ENCODE measurements at regions not wholly inside any gene's neighbourhood (a gene's known extent, or its start where the extent isn't known, plus 50 kb on each side); places are given as distances from the start of the nearest gene placed in this dataset.
A peak's percentile ranks its signal among the peaks of the same experiment; 100 is the strongest.

GRCh38 chr7:118080947-118081346 is 103.0 kb upstream of the LSM8 start:
- H3K4me3 Mint-ChIP-seq = peak overlapping the region; percentile 11
- peaks cover 1% of the 10 kb centered on the region for H3K36me3 Mint-ChIP-seq (ENCODE audit: low read depth)
- intact Hi-C loops (cut with micrococcal nuclease) = loop anchor here (5.0 kb wide), 1 partner anchor 231 kb away; no protein-coding TSS in a partner anchor
- H3K9me3 Mint-ChIP-seq = peaks cover 8% of the 10 kb centered on the region
- peaks cover 3% of the 10 kb centered on the region for H3K27me3 Mint-ChIP-seq (ENCODE audit: insufficient read depth)
- peak; percentile 31 for DNase-seq (ENCODE audit: low spot score)
- peak overlapping the region; percentile 73 for H3K27ac Mint-ChIP-seq
- H3K4me1 Mint-ChIP-seq (ENCODE audit: low read depth) = peaks cover 21% of the 10 kb centered on the region

GRCh38 chr7:118082506-118082905 is 101.5 kb upstream of the LSM8 start:
- DNase-seq (ENCODE audit: low spot score) = no peak
- Mint-ChIP-seq H3K9me3 (peaks cover 7% of the 10 kb centered on the region), H3K4me1 (ENCODE audit: low read depth) (peaks cover 21% of the 10 kb centered on the region), H3K4me3 (no peak overlapping the region), H3K36me3 (ENCODE audit: low read depth) (peaks cover 1% of the 10 kb centered on the region), H3K27ac (peak overlapping the region; percentile 61), H3K27me3 (ENCODE audit: insufficient read depth) (peaks cover 5% of the 10 kb centered on the region)
- intact Hi-C loops (cut with micrococcal nuclease) = loop anchor here (2.0 to 5.0 kb wide), 2 partner anchors 102 to 230 kb away; partner anchors contain the start of gene LSM8

- peaks cover 5% of the 10 kb centered on the region for H3K9me3 Mint-ChIP-seq
- peaks cover 5% of the 10 kb centered on the region for H3K27me3 Mint-ChIP-seq (ENCODE audit: insufficient read depth)
- intact Hi-C loops (cut with micrococcal nuclease) = loop anchor here (5.0 kb wide), 1 partner anchor 227 kb away; no protein-coding TSS in a partner anchor
- no peak overlapping the region for H3K27ac Mint-ChIP-seq
- DNase-seq (ENCODE audit: low spot score) = no peak
- H3K4me3 Mint-ChIP-seq = no peak overlapping the region
- H3K36me3 Mint-ChIP-seq (ENCODE audit: low read depth) = peaks cover 1% of the 10 kb centered on the region
- peaks cover 21% of the 10 kb centered on the region for H3K4me1 Mint-ChIP-seq (ENCODE audit: low read depth)
These were observed 99.0 kb upstream of the LSM8 start for GRCh38 chr7:118085000-118085399.

- intact Hi-C loops (cut with micrococcal nuclease) = no loop called here
- Mint-ChIP-seq H3K4me1 (ENCODE audit: low read depth) (peaks cover 10% of the 10 kb centered on the region), H3K27ac (no peak overlapping the region), H3K4me3 (no peak overlapping the region), H3K27me3 (ENCODE audit: insufficient read depth) (peaks cover 5% of the 10 kb centered on the region), H3K36me3 (ENCODE audit: low read depth) (no peaks in the 10 kb centered on the region), H3K9me3 (no peaks in the 10 kb centered on the region)
- no peak for DNase-seq (ENCODE audit: low spot score)
These were observed 96.8 kb upstream of the LSM8 start for GRCh38 chr7:118087126-118087525.

GRCh38 chr7:118094044-118094443 is 89.9 kb upstream of the LSM8 start:
- intact Hi-C loops (cut with micrococcal nuclease) = no loop called here
- H3K27me3 Mint-ChIP-seq (ENCODE audit: insufficient read depth) = no peaks in the 10 kb centered on the region
- H3K36me3 Mint-ChIP-seq (ENCODE audit: low read depth) = no peaks in the 10 kb centered on the region
- no peak overlapping the region for H3K4me3 Mint-ChIP-seq
- H3K9me3 Mint-ChIP-seq = no peaks in the 10 kb centered on the region
- no peak for DNase-seq (ENCODE audit: low spot score)
- H3K27ac Mint-ChIP-seq = no peak overlapping the region
- no peaks in the 10 kb centered on the region for H3K4me1 Mint-ChIP-seq (ENCODE audit: low read depth)

- no peaks in the 10 kb centered on the region for H3K36me3 Mint-ChIP-seq (ENCODE audit: low read depth)
- no peak overlapping the region for H3K27ac Mint-ChIP-seq
- H3K4me3 Mint-ChIP-seq = no peak overlapping the region
- intact Hi-C loops (cut with micrococcal nuclease) = loop anchor here (1.0 to 2.0 kb wide), 3 partner anchors 112 to 646 kb away; no protein-coding TSS in a partner anchor
- no peaks in the 10 kb centered on the region for H3K27me3 Mint-ChIP-seq (ENCODE audit: insufficient read depth)
- no peak for DNase-seq (ENCODE audit: low spot score)
- H3K4me1 Mint-ChIP-seq (ENCODE audit: low read depth) = no peaks in the 10 kb centered on the region
- no peaks in the 10 kb centered on the region for H3K9me3 Mint-ChIP-seq
These were observed 79.0 kb upstream of the LSM8 start for GRCh38 chr7:118104812-118105441.

GRCh38 chr7:118109607-118110006 is 74.4 kb upstream of the LSM8 start:
- Mint-ChIP-seq H3K4me1 (ENCODE audit: low read depth) (no peaks in the 10 kb centered on the region), H3K36me3 (ENCODE audit: low read depth) (no peaks in the 10 kb centered on the region), H3K4me3 (no peak overlapping the region), H3K27me3 (ENCODE audit: insufficient read depth) (no peaks in the 10 kb centered on the region), H3K27ac (no peak overlapping the region), H3K9me3 (no peaks in the 10 kb centered on the region)
- intact Hi-C loops (cut with micrococcal nuclease) = no loop called here
- DNase-seq (ENCODE audit: low spot score) = no peak

GRCh38 chr7:118110178-118110925 is 73.6 kb upstream of the LSM8 start:
- no peaks in the 10 kb centered on the region for H3K36me3 Mint-ChIP-seq (ENCODE audit: low read depth)
- no peaks in the 10 kb centered on the region for H3K27me3 Mint-ChIP-seq (ENCODE audit: insufficient read depth)
- no peaks in the 10 kb centered on the region for H3K4me1 Mint-ChIP-seq (ENCODE audit: low read depth)
- no peaks in the 10 kb centered on the region for H3K9me3 Mint-ChIP-seq
- DNase-seq (ENCODE audit: low spot score) = no peak
- no peak overlapping the region for H3K27ac Mint-ChIP-seq
- H3K4me3 Mint-ChIP-seq = no peak overlapping the region
- intact Hi-C loops (cut with micrococcal nuclease) = no loop called here

GRCh38 chr7:118111347-118111746 is 72.6 kb upstream of the LSM8 start:
- DNase-seq (ENCODE audit: low spot score) = no peak
- intact Hi-C loops (cut with micrococcal nuclease) = no loop called here
- no peak overlapping the region for H3K4me3 Mint-ChIP-seq
- H3K4me1 Mint-ChIP-seq (ENCODE audit: low read depth) = no peaks in the 10 kb centered on the region
- no peaks in the 10 kb centered on the region for H3K27me3 Mint-ChIP-seq (ENCODE audit: insufficient read depth)
- H3K9me3 Mint-ChIP-seq = no peaks in the 10 kb centered on the region
- no peak overlapping the region for H3K27ac Mint-ChIP-seq
- no peaks in the 10 kb centered on the region for H3K36me3 Mint-ChIP-seq (ENCODE audit: low read depth)

GRCh38 chr7:118114175-118114574 is 69.8 kb upstream of the LSM8 start:
- no peak overlapping the region for H3K27ac Mint-ChIP-seq

GRCh38 chr7:118129041-118129795 is 54.7 kb upstream of the LSM8 start:
- Mint-ChIP-seq H3K27ac (no peak overlapping the region), H3K4me1 (ENCODE audit: low read depth) (no peaks in the 10 kb centered on the region), H3K9me3 (peaks cover 3% of the 10 kb centered on the region), H3K27me3 (ENCODE audit: insufficient read depth) (peaks cover 3% of the 10 kb centered on the region), H3K4me3 (no peak overlapping the region), H3K36me3 (ENCODE audit: low read depth) (no peaks in the 10 kb centered on the region)
- intact Hi-C loops (cut with micrococcal nuclease) = no loop called here
- no peak for DNase-seq (ENCODE audit: low spot score)

More at GRCh38 chr7:118114175-118114574, 69.8 kb upstream of the LSM8 start:
- H3K27me3 Mint-ChIP-seq (ENCODE audit: insufficient read depth) = no peaks in the 10 kb centered on the region
- H3K4me3 Mint-ChIP-seq = no peak overlapping the region
- H3K9me3 Mint-ChIP-seq = peaks cover 10% of the 10 kb centered on the region
- no peak for DNase-seq (ENCODE audit: low spot score)
- intact Hi-C loops (cut with micrococcal nuclease) = no loop called here
- H3K4me1 Mint-ChIP-seq (ENCODE audit: low read depth) = no peaks in the 10 kb centered on the region
- no peaks in the 10 kb centered on the region for H3K36me3 Mint-ChIP-seq (ENCODE audit: low read depth)

GRCh38 chr7:118132764-118133163 is 51.2 kb upstream of the LSM8 start:
- Mint-ChIP-seq H3K27me3 (ENCODE audit: insufficient read depth) (peaks cover 2% of the 10 kb centered on the region), H3K36me3 (ENCODE audit: low read depth) (no peaks in the 10 kb centered on the region), H3K4me3 (no peak overlapping the region), H3K4me1 (ENCODE audit: low read depth) (no peaks in the 10 kb centered on the region), H3K27ac (no peak overlapping the region), H3K9me3 (peaks cover 3% of the 10 kb centered on the region)
- intact Hi-C loops (cut with micrococcal nuclease) = no loop called here
- DNase-seq (ENCODE audit: low spot score) = no peak
